ENCODE measurements at regions not wholly inside any gene's neighbourhood (a gene's known extent, or its start where the extent isn't known, plus 50 kb on each side); places are given as distances from the start of the nearest gene placed in this dataset.
"Not testable (repeated sequence)": the region's sequence is repeated elsewhere in the genome, so short reads cannot be mapped to it uniquely, and the experiment has no call there.

DNA sequence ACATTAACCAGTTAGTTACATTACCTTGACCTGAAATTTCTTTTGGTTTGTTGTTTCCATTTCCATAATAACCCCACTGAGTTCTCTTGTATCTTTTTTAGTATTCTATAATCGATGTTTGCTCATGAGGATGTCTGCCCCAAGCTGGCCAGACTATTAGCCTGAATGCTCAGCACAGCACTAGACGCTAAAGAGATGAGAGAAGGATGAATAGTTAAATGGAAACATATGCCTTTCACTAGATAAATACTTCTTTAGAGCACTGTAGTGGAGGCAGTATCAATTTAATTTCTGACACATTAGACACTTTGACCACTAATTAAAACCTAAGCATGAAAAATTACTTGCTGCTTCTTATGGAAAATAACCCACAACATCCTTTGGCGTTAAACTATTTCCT is 654.9 kb upstream of the KCNMB2 start:
- Mint-ChIP-seq H3K36me3 (ENCODE audit: low read depth) (no peaks in the 10 kb centered on the region), H3K27ac (no peak overlapping the region), H3K27me3 (no peaks in the 10 kb centered on the region), H3K9me3 (no peaks in the 10 kb centered on the region), H3K4me3 (no peak overlapping the region), H3K4me1 (peaks cover 6% of the 10 kb centered on the region)
- ATAC-seq (no peak), DNase-seq (no peak)

DNA sequence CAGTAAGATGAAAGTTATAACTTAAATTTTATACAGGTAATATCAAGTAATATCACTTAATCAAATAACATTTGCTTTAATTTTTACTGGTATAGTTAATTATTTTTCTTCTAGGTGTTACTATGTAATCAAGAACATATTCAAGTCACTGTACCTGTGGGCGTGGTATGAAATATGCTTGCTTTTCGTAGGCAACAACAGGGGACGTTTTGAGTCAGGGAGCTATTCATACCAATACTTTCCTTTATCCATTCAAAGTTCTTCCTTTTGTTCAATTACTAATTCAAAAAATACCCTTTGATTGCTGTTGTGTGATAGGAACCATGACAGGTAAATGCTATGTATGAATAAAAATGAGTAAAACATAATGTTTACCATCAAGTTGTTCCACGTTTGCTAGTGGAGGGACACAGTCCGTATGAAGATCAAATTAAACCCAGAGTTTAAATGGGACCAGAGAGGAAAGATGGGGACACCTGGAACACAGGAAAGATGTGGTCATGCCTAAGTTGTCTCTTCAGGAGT is 654.0 kb upstream of the KCNMB2 start:
- ATAC-seq = no peak
- Mint-ChIP-seq H3K4me3 (no peak overlapping the region), H3K27me3 (no peaks in the 10 kb centered on the region), H3K36me3 (ENCODE audit: low read depth) (no peaks in the 10 kb centered on the region), H3K4me1 (peaks cover 6% of the 10 kb centered on the region), H3K9me3 (no peaks in the 10 kb centered on the region), H3K27ac (no peak overlapping the region)
- no peak for DNase-seq

DNA sequence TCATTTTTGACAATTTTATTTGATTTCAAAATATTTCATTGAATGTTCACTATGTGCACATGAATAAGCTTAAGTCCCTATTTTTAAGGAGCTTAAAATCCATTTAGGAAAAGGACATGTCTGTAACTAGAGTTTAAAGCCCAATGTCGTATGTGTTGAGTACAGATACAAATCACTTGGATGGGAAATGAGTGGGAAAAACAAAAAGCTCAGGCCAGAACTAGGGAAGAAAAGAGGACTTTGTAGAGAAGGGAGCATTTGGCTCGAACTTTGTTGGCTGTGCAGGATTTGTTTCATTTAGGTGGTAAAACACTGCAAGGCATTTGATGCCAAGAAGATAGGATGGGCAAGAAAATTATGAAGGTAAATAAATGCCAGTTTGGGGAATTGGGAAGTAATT is 653.1 kb upstream of the KCNMB2 start:
- H3K27me3 Mint-ChIP-seq = no peaks in the 10 kb centered on the region

DNA sequence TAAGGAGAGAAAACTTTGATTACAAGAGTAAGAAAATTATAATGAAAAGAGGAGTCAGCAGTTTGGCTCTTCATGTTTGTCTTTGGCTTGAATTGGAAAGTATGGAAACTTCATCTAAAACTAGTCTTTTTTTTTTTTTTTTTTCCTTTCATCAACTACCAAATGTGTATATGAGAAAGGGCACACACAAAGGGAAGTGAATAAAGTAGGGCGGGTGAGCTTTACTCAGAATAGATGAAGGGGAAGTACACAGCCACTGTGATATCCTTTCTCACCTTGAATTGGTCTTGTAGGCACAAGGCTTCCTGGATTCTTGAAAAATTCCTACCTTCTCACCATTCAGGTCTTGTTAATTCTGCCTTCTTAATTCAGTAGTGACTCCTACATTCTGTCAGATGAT is 652.3 kb upstream of the KCNMB2 start:
- H3K4me3 Mint-ChIP-seq = no peak overlapping the region
- no peaks in the 10 kb centered on the region for H3K9me3 Mint-ChIP-seq
- DNase-seq (no peak), ATAC-seq (peak; percentile 69)
- H3K4me1 Mint-ChIP-seq = peaks cover 6% of the 10 kb centered on the region
- H3K27ac Mint-ChIP-seq = no peak overlapping the region
- no peaks in the 10 kb centered on the region for H3K36me3 Mint-ChIP-seq (ENCODE audit: low read depth)
- H3K27me3 Mint-ChIP-seq = no peaks in the 10 kb centered on the region

More for the DNA sequence above, 653.1 kb upstream of the KCNMB2 start:
- Mint-ChIP-seq H3K9me3 (no peaks in the 10 kb centered on the region), H3K27ac (no peak overlapping the region), H3K4me3 (no peak overlapping the region), H3K4me1 (peaks cover 6% of the 10 kb centered on the region), H3K36me3 (ENCODE audit: low read depth) (no peaks in the 10 kb centered on the region)
- DNase-seq = no peak
- no peak for ATAC-seq

DNA sequence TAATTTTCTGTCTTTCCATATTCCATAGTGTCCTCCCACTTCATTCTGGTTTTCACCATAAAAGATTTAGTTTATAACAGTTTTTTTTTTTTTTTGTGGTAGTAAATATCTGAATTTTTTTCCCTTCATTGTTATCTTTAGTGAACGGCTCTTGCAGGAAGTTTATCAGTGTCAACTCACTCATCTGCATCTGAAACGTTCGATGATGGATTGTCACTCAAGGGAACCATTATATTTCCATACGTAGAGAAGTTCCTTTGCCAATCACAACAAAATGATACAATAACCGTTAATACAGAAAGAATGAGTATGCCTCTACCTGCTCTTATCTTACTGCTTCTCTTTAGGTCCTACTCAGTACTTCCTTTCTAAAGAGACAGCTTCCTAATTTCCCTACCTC is 651.2 kb upstream of the KCNMB2 start:
- H3K4me1 Mint-ChIP-seq = peaks cover 6% of the 10 kb centered on the region
- H3K27ac Mint-ChIP-seq = no peak overlapping the region
- H3K9me3 Mint-ChIP-seq = no peaks in the 10 kb centered on the region
- H3K36me3 Mint-ChIP-seq (ENCODE audit: low read depth) = no peaks in the 10 kb centered on the region
- no peaks in the 10 kb centered on the region for H3K27me3 Mint-ChIP-seq
- H3K4me3 Mint-ChIP-seq = no peak overlapping the region
- DNase-seq (no peak), ATAC-seq (no peak)

DNA sequence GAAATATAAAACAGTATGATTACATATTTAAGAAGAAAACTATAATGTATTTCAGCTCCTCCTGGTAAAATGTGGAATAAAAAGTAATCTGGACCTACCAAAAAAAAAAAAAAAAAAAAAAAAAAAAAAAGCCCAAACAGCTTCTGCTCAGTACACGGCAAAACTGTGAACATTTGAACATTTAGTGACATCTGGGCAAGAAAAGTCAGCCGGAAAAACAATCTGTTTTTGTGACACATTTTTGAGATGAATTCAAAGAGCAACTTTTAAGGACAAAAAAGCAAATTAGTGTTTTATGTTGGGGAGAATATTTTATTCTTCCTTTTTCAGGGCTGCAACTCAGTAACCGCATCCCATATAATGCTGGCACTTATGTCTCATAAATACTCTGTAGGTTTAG is 649.7 kb upstream of the KCNMB2 start:
- Mint-ChIP-seq H3K36me3 (ENCODE audit: low read depth) (no peaks in the 10 kb centered on the region), H3K9me3 (no peaks in the 10 kb centered on the region), H3K27me3 (no peaks in the 10 kb centered on the region), H3K27ac (no peak overlapping the region), H3K4me3 (no peak overlapping the region), H3K4me1 (peaks cover 6% of the 10 kb centered on the region)
- ATAC-seq (no peak), DNase-seq (no peak)

DNA sequence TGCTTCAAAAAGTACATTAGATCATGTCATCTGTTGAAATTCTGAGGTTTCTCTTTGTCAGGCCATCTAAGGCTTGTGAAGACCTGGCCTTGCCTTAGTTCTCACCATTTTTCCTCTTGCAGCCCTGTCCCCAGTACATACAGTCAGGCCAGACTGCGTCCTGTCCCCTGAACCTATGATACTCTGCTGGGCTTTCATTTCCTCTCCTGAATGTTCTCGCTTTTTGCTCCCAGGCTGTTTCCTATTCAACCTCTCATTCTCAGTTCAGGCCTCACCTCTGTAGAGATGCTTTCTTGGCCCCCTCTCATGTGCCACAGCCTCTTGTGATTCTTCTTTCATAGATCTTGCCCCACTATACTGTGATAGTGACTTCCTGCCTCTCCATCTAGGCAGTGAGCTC is 648.8 kb upstream of the KCNMB2 start:
- peaks cover 6% of the 10 kb centered on the region for H3K4me1 Mint-ChIP-seq
- ATAC-seq (no peak), DNase-seq (no peak)
- H3K27me3 Mint-ChIP-seq = no peaks in the 10 kb centered on the region
- no peak overlapping the region for H3K4me3 Mint-ChIP-seq
- H3K9me3 Mint-ChIP-seq = no peaks in the 10 kb centered on the region
- no peaks in the 10 kb centered on the region for H3K36me3 Mint-ChIP-seq (ENCODE audit: low read depth)
- no peak overlapping the region for H3K27ac Mint-ChIP-seq

DNA sequence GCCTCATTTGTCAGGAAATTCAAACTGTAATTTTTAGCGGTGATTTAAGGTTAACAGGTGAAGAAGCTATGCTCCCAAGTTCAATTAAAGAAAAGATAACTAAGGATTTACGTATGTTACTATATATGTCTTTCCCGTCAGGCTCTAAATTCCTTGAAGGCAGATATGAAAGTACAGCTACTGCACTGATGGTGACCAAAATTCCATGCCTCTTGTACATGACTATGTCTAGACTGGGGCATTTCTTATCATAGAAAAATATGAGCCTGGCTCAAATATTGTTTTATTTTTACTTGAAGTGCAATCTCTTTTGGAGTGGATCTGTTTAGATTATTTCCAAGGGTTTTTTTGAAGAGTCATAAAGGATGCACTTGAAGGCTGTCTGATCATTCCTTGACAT is 647.1 kb upstream of the KCNMB2 start:
- DNase-seq (no peak), ATAC-seq (no peak)
- Mint-ChIP-seq H3K27me3 (no peaks in the 10 kb centered on the region), H3K27ac (no peak overlapping the region), H3K9me3 (no peaks in the 10 kb centered on the region), H3K36me3 (ENCODE audit: low read depth) (no peaks in the 10 kb centered on the region), H3K4me3 (no peak overlapping the region), H3K4me1 (peaks cover under 1% of the 10 kb centered on the region)

DNA sequence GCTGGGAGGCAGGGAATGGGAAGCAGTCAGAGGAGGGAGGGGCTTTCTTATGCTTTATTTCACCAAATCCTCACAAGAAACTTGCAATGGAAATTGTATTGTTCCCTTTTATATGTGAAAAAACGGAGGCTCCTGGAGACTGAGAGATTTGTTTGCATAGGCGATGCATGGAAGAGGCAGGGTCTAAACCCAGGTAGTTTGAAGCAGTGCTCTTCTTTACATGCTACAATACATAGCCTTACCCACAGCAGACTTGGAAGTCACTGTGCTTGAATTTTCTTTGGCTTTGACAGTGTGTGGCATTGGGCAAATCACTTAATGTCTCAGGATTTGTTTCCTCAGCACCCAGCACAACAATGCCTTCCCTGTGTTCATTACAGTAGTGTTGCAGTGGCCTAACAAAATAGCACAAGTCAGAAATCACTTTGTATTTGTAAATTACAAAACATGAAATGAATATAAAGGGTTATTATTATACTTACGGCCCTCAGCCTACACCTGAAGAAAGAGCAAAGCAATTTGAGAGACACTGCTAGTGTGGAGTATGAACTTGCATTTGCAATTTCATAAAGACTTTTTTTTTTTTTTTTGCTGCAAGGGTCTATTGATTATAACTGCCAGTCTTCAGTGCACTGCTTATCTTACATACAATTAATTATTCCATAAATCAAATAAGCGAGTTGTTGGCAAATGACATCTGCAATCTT is 646.4 kb upstream of the KCNMB2 start:
- Mint-ChIP-seq H3K4me1 (no peaks in the 10 kb centered on the region), H3K4me3 (no peak overlapping the region), H3K27me3 (no peaks in the 10 kb centered on the region), H3K9me3 (no peaks in the 10 kb centered on the region), H3K36me3 (ENCODE audit: low read depth) (no peaks in the 10 kb centered on the region), H3K27ac (no peak overlapping the region)
- no peak for ATAC-seq
- no peak for DNase-seq

DNA sequence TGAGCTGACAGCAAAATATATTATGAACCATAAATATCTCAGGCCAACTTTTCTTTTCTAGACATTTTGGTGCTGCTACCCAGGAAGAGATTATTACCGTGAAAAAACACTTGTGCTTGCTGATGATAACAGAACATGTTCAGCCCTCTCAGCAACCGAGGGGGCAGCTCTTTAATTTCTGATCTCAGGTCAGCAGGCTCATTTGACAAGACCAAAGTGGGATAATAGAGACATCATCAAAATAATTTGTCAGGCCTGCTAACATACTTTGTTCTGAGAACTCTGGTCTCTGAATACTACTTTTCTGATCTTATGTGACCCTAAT is 645.9 kb upstream of the KCNMB2 start:
- DNase-seq (no peak), ATAC-seq (no peak)
- Mint-ChIP-seq H3K9me3 (no peaks in the 10 kb centered on the region), H3K27ac (no peak overlapping the region), H3K4me1 (no peaks in the 10 kb centered on the region), H3K36me3 (ENCODE audit: low read depth) (no peaks in the 10 kb centered on the region), H3K27me3 (no peaks in the 10 kb centered on the region), H3K4me3 (no peak overlapping the region)

DNA sequence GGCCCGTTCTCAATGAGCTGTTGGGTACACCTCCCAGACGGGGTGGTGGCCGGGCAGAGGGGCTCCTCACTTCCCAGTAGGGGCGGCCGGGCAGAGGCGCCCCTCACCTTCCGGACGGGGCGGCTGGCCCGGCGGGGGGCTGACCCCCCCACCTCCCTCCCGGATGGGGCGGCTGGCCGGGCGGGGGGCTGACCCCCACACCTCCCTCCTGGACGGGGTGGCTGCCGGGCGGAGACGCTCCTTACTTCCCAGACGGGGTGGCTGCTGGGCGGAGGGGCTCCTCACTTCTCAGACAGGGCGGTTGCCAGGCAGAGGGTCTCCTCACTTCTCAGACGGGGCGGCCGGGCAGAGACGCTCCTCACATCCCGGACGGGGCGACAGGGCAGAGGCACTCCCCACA is 644.7 kb upstream of the KCNMB2 start:
- H3K27ac Mint-ChIP-seq; H3K27me3 Mint-ChIP-seq; H3K9me3 Mint-ChIP-seq; H3K36me3 Mint-ChIP-seq (ENCODE audit: low read depth); H3K4me1 Mint-ChIP-seq; ATAC-seq; H3K4me3 Mint-ChIP-seq; DNase-seq: not testable (repeated sequence)

DNA sequence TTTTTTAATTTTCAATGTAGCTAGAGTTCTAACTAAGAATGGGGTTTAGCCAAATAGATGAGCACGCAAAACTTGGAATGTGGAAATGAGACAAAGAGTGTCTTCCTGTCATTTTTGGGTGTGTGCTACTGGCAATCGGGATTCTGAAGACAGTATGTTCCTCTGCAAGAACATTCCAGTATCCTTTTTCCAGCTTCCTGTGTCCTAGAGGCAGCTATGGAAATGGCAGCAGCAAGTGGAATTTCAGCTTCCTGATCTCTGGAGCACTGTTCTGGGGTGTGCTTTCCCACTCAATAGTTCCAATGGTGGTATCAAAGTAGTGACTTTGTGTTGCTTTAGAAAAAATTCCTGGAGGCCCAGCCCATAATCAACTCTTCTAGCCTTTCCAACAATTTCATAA is 642.9 kb upstream of the KCNMB2 start:
- Mint-ChIP-seq H3K27ac (no peak overlapping the region), H3K27me3 (no peaks in the 10 kb centered on the region), H3K4me1 (no peaks in the 10 kb centered on the region), H3K36me3 (ENCODE audit: low read depth) (peaks cover 2% of the 10 kb centered on the region), H3K4me3 (no peak overlapping the region), H3K9me3 (peaks cover 7% of the 10 kb centered on the region)
- ATAC-seq (no peak), DNase-seq (no peak)

DNA sequence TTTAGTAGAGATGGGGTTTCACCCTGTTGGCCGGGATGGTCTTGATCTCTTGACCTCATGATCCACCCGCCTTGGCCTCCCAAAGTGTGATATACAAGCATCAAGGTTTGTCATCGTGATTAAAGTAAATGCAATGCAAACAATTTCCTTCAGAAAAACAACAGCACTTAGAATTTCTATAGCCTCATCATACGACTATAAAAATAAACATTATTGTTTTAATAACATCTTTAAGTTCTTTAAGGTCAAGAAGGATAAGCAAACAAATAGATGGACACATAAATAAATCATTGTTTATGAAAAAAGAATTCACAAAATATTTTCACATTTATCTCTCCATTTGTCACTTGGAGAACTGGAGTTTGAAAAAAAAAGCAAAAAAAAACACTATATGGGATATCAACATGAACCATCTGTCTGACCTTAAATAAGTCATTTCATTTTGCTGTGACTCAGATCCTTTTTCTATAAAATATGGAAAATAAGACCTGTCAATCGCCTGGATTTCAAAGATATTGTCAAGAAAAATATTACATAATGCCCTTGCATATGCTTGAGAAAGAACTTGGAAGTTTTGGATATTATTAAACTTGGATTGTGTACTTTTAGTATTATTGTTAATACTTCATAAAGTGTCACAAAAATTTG is 642.0 kb upstream of the KCNMB2 start:
- H3K36me3 Mint-ChIP-seq (ENCODE audit: low read depth) = peaks cover 2% of the 10 kb centered on the region
- no peaks in the 10 kb centered on the region for H3K4me1 Mint-ChIP-seq
- no peaks in the 10 kb centered on the region for H3K27me3 Mint-ChIP-seq
- H3K27ac Mint-ChIP-seq = no peak overlapping the region
- H3K9me3 Mint-ChIP-seq = peaks cover 7% of the 10 kb centered on the region
- DNase-seq (no peak), ATAC-seq (no peak)
- no peak overlapping the region for H3K4me3 Mint-ChIP-seq

DNA sequence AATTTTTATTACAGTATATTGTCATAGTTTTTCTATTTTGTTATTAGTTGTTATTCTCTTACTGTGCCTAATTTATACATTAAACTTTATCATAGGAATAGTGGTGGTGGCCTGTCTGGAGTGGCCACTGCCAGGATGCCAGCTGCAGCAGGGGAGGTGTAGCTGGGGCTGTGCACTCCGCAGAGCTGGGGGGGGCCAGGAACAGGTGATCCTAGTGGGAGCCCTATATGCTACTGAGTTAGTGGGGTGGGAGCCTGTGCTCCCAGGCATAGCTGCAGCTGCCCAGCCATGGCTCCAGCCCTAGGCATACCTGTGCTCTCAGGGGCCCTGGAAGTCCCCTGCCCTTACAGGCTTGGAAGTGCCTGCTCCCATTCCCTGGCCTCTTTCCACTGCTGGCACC is 638.1 kb upstream of the KCNMB2 start:
- H3K9me3 Mint-ChIP-seq = peaks cover 16% of the 10 kb centered on the region
- H3K27me3 Mint-ChIP-seq = no peaks in the 10 kb centered on the region
- ATAC-seq = no peak
- no peak overlapping the region for H3K27ac Mint-ChIP-seq
- H3K4me3 Mint-ChIP-seq = no peak overlapping the region
- DNase-seq = no peak
- H3K4me1 Mint-ChIP-seq = no peaks in the 10 kb centered on the region
- peaks cover 2% of the 10 kb centered on the region for H3K36me3 Mint-ChIP-seq (ENCODE audit: low read depth)

DNA sequence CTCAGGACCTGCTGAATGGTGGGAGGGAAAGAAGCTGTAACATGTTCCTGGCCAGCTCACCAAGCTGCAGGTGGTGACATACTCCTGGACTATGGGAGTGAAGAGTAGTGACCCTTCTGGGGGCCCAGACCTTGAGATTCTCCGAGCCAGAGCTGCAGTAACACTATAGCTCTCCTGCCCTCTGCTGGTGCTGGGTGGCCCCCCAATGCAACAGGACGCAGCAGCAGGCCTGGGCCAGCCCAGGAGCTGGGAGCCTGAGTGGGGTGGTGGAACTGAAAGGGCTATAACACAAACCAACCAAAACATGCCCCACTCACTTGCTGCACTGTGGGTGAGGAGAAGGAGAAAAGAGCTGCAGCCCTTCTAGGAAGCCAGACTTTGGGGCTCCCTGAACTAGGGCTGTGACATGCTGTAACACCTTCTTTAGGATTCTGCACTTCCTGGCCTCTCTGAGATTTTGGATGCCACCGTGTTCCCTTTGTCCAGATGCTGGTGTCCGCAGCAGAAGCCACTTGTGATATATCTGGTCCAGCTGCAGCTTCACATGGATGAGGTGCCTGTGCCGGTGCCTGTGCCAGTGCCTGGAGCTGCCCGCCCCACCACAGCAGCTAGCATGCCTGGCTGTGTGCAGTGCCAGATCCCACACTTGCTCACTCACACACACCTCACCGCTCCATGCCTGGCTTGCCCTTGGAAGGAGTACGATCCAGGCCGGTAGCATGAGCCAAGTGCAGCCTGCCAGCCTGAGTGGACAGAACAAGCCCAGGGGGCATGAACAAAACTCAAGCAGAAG is 636.8 kb upstream of the KCNMB2 start:
- ATAC-seq = no peak
- H3K9me3 Mint-ChIP-seq = peaks cover 16% of the 10 kb centered on the region
- H3K4me1 Mint-ChIP-seq = no peaks in the 10 kb centered on the region
- H3K4me3 Mint-ChIP-seq = no peak overlapping the region
- DNase-seq = no peak
- no peak overlapping the region for H3K27ac Mint-ChIP-seq
- H3K27me3 Mint-ChIP-seq = no peaks in the 10 kb centered on the region
- peaks cover 2% of the 10 kb centered on the region for H3K36me3 Mint-ChIP-seq (ENCODE audit: low read depth)

All from activated naive CD8-positive, alpha-beta T cell treated with anti-CD3 and anti-CD28 coated beads, Interleukin-2, amount 50 U/mL, for 24 hours (primary cell).